GM19351 (cell line): ENCODE measurements at regions not wholly inside any gene's neighbourhood (a gene's known extent, or its start where the extent isn't known, plus 50 kb on each side); places are given as distances from the start of the nearest gene placed in this dataset.
"Not testable (repeated sequence)": the region's sequence is repeated elsewhere in the genome, so short reads cannot be mapped to it uniquely, and the experiment has no call there.

Experiments used
- ATAC-seq: cut with Tn5 transposase; IDR thresholded peaks from one replicate; pipeline ENCODE4 v1.9.1; 2021; ENCODE audit warnings: mild to moderate bottlenecking, moderate library complexity; ENCODE audit not compliant: unreplicated experiment

DNA sequence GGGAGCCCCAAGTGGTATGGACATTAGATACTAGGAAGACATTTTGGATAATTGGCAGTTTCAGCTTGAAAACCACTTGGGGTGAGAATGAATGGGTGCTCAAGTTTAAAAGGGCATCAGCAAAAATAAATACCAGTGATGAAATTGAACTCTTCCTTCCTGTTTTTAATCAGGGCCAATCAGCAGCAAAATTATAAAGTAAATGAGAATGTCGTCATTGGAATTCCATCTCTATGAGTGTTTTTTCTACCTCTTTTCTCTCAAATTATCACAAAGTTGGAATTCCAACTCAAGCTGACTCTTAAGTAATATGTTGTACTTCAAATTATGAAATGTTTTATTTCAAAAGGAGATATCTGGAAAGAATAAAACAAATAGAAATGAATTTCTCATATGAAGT is 730.6 kb downstream of the METTL15 start:
- no peak for ATAC-seq

DNA sequence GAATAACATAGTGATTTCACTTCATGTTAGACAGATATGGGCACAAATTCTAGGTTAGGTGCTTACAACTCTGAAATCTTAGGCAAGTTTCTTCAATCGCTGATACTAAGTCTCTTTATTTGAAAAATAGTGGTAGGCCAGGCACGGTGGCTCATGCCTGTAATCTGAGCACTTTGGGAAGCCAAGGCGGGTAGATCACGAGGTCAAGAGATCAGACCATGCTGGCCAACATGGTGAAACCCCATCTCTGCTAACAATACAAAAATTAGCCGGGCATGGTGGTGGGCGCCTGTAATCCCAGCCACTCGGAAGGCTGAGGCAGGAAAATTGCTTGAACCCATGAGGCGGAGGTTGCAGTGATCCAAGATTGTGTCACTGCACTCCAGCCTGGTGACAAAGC is 729.4 kb downstream of the METTL15 start:
- ATAC-seq: no peak

DNA sequence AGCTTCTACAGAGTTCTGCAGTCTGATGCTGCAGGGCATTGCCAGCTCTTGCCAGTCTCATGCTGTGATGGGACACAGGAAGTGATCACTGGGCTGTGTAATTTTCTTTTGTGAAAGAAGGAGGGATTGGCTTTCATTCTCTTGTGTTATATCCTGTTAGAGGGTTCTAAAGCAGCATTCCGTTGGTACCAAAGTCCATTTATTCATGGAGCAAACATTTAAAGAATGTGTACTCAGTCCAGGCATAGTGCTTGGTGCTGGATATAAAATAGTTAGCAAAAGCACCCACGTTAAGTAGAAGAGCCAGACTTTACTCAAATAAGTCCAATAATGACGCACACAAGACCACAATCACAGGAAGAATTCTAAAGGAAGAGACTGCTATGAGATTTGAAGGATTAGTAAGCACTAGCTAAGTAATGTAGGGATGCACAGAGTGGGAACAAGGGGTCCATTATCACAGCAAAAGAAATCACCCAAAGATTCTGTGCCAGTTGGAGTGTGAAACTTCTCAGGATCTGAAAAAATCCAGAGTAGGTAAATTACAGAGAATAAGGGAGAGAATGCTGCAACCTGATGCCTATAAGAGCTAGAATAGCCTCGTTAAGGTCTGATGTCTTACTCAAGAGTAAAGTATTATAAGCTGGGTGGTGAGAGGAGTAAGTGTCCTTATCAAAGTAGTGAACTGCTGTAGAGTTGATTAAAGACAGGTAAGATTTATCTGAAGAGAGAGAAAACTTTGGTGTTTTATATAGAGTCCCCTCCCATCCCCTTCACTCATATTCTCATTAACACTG is 728.3 kb downstream of the METTL15 start:
- ATAC-seq: no peak

DNA sequence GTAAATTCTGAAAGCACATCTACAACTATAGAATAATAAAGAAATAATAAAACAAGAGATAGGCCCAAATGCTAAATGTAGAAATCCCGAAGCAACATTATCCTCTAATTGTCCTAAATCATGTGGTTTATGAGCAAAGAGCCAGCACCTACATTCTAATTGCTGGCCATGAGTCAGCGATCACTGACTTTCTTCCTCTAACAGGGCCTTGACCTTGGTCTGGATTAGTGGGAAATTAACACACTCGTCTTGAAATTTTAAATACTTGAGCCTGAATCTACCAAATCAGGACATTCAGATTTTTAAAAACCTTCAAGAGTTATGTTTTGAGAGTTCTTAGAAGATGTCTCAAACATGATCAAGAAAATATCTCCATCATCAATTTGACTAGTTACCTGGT is 727.6 kb downstream of the METTL15 start:
- no peak for ATAC-seq

DNA sequence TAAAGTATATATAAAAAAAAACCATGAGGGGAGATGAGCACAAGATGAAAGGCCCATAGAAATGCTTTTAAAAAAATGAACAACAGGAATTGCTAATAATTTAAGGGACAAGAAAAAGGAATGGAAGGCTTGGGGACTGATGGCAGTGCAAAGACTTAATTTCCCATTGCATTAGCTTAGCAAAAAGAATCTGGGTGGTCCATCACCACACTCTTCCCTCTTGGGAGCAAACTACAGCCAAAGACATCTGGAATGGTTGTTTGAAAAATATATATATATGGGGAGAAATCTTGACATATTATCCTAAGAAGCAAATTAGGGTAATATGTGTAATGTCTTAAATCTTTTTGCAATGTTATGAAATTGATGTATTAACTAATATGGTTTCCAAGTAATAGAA is 727.1 kb downstream of the METTL15 start:
- no peak for ATAC-seq

DNA sequence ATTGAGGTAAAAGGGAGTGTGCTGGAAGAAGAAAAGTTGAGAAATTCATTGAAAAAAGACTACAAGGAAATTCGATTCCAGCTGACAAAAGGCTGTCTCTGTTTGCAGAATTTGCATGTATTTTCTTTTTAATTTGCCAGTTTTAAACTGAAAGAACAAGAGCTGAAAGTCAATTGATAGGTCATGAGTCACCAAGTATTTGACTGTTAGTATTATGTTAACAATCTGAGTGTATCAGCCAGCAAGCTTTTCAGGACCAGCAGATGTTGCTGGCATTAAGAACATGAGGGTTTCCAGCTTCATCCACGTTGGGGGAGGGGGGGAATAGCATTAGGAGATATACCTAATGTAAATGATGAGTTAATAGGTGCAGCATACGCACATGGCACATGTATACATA is 726.7 kb downstream of the METTL15 start:
- ATAC-seq: no peak

DNA sequence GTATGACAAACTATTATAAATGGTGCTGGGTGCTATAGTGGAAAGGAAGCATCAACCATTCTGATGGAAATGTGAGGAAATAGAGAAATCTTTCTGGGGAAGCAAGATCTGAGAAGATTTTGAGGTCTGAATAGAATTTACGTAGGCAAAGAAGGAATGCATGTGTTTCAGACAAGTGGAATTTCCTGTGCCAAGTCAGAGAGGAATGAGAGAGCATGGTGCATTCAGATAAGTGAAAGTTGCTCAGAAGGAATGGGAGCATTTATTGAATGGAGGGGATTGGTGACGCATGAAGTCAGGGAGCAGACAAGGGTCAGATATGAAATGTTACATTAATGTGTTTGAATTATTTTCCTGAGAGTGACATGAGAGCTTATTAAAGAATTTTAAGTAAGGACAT is 725.5 kb downstream of the METTL15 start:
- ATAC-seq: no peak

DNA sequence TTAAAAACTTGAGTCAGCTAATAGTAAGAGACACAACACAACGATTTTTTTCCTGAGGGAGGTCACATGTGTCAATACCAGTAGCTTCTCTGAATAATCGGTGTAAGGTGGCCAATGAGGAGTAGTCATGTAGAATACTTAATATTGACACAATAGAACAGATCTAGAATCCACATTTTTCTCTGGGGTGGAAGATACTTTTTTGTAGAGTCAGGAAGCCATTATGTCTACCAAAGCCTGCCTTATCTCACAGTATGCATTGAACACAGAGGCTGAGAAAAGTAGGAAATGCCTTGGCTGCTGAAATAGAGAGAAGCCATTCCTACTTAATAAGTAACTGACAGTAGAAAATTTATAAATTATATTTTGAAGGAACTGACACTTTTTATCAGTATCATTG is 725.0 kb downstream of the METTL15 start:
- no peak for ATAC-seq

DNA sequence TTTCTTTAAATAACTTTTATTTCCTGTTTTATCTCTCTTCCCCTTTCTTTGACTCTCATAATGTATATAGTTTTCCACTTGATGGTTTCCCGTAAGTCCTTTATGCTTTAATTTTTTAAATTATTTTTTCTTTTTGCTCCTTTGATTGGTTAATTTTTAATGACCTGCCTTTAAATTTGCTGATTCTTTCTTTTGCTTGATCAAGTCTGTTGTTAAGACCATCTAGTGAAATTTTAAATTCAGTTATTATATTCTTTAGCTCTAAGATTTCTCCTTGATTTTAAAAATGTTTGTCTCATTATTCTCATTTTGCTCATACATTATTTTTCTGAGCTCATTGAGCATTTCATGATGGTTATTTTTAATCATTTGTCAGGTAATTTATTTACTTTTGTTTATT is 718.6 kb downstream of the METTL15 start:
- ATAC-seq: no peak

DNA sequence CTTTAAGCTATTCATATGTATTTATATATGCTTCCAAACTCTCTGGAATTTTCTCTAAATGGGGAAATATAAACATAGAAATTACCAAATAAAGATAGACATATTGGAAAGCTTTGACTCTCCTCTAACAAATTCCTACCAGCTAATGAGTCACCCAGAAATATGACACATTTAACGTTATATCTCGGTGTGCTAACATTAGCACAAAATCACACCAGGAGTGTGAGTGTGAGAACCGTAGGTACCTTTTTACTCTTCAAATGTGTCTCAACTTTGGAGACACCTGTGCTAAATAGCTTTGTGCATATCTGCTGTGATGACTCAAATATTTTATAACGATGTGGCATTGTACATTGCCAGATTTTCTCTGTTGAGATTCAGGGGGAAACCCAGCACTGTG is 714.4 kb downstream of the METTL15 start:
- no peak for ATAC-seq

DNA sequence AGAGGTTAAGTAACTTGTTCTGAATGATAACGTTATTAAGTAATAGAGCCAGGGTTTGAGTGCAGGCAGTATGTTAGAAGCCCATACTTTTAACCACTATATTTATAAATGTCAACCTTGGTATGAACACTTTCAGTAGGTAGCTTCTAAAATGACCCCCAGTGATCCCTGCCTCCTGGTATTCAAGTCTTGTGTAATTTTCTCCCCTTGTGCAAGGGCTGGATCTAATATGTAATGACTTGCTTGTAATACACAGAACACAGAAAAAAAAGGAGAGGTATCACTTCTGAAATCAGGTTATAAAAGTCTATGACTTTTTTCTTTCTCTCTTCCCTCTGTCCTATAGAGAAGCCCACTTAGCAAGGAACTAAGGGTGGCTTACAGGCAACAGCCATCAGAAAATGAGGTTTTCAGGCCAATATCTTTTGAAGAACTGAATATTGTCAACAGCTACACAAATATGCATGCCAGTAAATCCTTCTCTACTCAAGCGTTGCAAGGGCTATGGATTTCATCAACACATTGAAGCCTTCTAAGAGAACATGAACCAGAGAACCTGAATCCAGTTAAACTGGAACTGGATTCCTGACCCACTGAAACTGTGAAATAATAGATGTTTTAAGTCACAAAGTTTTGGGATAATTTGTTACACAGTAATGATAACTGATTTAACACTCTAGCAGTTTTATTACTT is 712.3 kb downstream of the METTL15 start:
- ATAC-seq: no peak

DNA sequence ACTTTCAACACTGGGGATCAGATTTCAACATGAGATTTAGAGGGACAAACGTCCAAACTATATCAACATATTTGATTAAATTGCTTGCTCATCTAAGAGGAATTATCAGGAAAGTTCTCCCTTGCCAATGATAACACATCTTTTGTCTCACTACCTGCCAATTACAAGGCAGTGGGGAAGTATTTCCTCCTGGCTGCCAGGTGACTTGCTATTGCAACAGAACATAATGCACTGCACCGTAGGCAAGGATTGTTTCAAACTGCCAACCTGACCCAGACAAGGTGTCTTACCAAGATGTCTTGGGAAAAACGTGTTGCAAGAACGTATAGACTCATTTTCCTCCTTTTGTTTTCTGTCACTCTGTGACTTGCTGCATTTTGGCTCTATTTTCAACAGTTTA is 711.6 kb downstream of the METTL15 start:
- ATAC-seq: no peak

DNA sequence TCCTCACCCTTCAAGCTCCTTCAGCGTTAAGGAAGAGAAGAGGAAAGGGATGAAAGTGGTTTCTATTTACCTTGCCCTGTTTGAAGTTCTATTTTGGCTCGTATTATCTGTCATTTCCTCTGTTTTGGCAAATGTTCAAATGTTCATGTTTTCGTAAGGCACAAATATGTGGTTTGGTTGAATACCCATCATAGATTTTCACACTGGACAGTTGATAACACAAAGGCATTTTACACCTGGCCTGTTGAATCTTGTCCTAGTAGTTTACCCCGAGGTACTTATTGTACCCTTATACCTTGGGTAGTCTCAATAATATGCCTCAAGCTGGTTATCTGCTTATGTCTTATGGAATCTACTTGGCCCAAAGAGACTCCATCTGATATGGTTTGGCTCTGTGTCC is 706.9 kb downstream of the METTL15 start:
- ATAC-seq: no peak

DNA sequence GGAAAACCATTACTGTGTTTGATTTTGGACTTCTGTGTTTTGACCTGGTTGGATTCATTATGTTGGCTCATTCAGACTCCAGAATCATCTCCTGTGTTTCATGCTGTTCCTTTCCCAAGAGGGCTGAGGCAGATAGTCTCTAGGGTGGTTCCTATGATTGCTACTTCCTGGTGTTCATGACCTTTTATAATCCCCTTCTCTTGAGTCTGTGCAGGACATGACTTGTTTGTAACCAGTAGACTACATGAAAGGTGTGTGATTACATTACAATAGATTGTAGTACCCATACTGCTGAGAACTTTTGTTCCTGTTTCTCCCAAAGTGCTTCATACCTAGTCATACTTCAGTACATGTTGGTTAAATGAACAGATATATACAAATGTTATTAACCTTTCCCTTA is 700.6 kb downstream of the METTL15 start:
- no peak for ATAC-seq

DNA sequence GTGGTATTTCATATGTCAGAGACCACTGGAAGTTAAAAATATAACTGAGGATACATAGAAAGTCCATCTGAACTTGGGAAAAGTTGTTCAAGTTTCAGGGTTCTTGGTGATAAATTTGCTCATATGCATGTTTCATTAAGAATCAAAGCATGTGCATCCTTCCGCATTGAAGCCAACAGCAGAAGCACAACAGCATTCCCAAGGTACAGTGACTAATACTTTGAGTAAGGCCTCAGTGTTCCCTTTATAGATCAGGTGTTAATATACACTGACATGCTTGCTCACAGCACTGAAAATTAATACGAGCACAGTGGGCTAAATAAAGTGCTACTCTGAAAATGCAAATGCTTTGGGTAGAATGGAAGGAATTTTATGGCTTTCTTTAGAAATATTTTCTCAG is 691.1 kb downstream of the METTL15 start:
- no peak for ATAC-seq

DNA sequence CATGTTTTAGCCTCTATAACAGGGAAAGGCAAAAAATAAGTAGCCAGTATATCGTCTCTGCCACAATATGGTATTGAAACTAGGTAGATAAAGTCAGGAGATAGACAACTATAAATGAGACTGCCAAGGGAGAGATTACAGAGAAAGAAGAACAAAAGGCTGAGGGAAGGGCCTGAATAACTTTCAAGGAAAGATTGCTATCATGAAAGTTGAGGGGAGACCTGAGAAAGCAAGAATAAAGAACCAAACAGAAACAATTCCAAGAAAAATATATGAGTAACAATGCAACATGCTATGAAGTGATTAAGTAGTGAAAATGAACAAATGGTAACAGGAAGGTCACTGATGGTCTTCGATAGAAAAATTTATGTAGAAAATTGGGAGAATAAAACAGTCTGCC is 690.1 kb downstream of the METTL15 start:
- no peak for ATAC-seq

DNA sequence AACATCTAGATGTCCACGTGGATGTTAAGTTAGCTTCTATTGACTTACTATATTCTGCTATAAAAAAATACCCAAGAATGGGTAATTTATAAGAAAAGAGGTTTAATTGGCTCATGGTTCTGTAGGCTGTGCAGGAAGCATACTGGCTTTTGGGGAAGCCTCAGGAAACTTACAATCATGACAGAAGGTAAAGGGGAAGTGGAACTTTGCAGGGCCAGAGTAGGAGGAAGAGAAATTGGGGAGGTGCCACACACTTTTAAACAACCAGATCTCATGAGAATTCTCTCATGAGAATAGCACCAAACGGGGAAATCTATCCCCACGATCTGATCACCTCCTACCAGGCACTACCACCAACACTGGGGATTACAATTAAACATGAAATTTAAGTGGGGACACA is 689.3 kb downstream of the METTL15 start:
- no peak for ATAC-seq

DNA sequence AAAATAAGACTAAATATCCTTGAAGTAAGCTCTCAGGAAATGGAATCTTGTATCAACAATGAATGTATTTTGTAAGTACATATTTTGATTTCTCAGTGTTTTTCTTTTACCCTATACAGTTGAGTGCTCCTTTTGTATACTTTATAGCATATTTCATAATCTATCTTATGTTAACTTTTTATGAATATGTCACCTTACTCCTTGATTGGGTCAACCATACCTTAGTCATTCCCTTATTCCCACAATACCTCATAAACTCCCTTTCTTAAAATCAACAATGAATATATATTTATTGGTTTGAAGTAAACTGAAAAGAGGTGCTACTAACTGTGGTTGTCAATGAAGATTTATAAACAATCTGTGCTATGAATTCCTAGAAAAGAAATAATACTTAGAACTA is 686.2 kb downstream of the METTL15 start:
- ATAC-seq: no peak

DNA sequence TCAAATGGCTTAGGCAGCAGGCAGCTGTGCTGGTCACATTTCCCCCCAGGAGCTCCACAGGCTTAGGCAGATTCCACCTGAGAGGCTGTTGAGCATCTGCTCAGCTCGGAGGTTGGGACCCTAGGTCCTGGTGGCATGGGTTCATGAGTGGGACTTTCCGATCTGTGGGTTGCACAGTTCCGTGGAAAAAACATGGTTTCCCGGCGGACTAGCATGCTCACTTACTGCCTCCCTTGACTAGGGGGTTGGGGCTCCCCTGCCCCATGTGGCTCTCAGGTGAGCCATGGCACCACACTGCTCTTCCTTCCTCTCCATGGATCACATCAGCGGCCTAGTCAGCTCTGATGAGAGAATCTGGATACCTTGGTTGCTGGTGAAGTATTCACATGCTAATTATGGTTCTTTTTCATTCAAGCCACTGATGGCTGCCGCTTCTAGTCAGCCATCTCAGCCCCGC is 685.1 kb downstream of the METTL15 start:
- no peak for ATAC-seq

DNA sequence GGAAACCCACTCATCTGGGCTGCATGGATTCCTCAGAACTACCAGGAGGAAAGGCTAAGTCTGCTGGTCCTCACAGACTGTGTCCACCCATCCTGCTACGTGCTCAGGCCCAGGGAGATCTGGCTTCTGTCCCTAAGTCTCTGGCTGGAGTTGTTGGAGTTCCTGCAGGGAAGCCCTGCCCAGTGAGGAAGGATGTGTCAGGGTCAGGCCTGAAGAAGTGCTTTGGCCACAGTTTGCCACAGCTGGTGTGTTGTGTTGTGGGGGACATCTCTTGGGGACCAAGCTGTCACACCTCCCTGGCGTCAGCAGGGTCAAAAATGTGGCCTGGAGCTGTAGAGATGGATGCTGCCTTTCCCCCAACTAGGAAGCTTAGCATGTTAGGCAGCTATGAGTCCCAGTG is 684.7 kb downstream of the METTL15 start:
- no peak for ATAC-seq

DNA sequence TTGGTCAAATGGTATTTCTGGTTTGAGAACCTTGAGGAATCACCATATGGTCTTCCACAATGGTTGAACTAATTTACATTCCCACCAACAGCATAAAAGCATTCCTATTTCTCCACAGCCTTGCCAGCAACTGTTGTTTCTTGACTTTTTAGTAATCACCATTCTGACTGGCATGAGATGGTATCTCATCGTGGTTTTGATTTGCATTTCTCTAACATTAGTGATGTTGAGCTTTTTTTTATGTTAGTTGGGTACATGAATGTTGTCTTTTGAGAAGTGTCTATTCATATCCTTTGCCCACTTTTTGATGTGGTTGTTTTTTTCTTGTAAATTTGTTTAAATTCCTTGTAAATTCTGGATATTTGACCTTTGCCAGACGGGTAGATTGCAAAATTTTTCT is 679.7 kb downstream of the METTL15 start:
- ATAC-seq: not testable (repeated sequence)

DNA sequence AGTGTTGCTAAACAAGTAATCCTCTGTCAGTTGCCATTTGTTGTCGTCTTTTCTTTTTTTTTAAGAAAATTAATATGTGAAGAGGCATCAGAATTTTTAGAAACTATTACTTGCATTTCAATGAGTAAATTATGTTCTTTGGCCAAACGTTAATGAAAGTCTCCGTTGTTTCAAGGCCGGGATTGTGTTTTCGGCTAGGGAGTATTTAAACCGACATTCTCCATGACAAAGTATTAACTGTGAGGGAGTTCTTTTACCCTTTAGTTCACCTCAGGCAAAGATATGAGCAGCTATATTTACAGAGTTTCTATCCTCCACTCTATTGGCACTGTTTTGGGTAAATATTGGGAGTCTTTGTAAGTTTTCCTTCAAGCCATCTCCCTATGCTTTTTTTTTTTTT is 668.9 kb downstream of the METTL15 start:
- ATAC-seq: no peak

DNA sequence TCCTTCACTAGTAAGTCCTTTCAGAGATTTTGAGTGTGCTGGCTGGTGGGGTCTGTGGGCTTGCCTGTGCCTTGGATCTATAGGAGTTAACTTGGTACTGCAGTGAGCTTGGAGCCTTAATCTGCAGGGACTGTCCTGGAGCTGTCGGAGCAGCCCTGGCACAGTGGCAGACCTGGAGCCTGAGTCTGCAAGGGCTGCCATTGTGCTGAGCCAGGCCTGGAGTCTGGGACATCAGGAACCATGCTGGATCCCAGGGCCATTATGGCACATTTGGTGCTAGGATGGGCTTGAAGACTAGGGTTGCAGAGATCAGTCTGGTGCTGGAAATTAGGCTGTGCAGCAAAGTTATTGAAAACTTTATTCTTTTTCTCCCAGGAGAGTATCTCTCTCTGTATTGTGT is 665.4 kb downstream of the METTL15 start:
- ATAC-seq: no peak
